Rectal smooth muscle tissue (tissue), 1 donor: ENCODE measurements at regions not wholly inside any gene's neighbourhood (a gene's known extent, or its start where the extent isn't known, plus 50 kb on each side); places are given as distances from the start of the nearest gene placed in this dataset.

ENCODE experiments used
- H3K27ac ChIP-seq: one replicate; pipeline ENCODE4 v1.7.0; 2013; ENCODE audit warnings: low read depth, low read length, inconsistent platforms
- H3K27me3 ChIP-seq: one replicate; pipeline ENCODE4 v1.7.0; 2013; ENCODE audit warnings: low read length; ENCODE audit not compliant: control insufficient read depth, insufficient read depth
- H3K36me3 ChIP-seq: one replicate; pipeline ENCODE4 v1.7.0; 2013; ENCODE audit warnings: low read length; ENCODE audit not compliant: control insufficient read depth, insufficient read depth
- H3K4me1 ChIP-seq: one replicate; pipeline ENCODE4 v1.7.0; 2013; ENCODE audit warnings: low read length; ENCODE audit not compliant: control insufficient read depth, insufficient read depth
- H3K4me3 ChIP-seq: one replicate; pipeline ENCODE4 v1.7.0; 2013; ENCODE audit warnings: low read length
- H3K9ac ChIP-seq: one replicate; pipeline ENCODE4 v1.7.0; 2013; ENCODE audit warnings: low read length

- no peak overlapping the region for H3K27ac ChIP-seq
- no peaks in the 10 kb centered on the region for H3K36me3 ChIP-seq
- peaks cover 2% of the 10 kb centered on the region for H3K27me3 ChIP-seq
- H3K4me3 ChIP-seq, result no peak overlapping the region
- H3K4me1 ChIP-seq, result no peaks in the 10 kb centered on the region
- H3K9ac ChIP-seq, result no peak overlapping the region
Observed at GRCh38 chr2:9082158-9082557, 78.7 kb upstream of the MBOAT2 start.

DNA sequence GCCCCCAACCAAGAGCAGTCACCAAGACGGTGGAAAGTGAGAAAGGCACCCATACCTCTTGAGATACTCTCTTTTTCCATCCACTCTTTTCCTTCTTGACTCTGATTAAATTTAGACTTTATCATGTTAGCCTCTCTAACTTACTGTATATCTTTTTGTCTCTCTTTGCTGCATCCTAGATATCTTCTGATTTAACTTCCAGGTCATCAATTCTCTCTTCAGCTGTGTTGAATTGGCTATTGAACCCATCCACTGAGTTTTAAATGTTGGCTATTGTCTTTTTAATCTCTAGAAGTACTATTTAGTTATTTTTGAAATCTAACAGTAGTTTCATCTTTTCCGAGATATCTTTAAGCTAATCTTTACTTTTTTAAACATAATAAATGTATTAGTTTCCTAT lies 78.3 kb upstream of the MBOAT2 start:
- peaks cover 2% of the 10 kb centered on the region for H3K27me3 ChIP-seq

GRCh38 chr2:9078405-9078804 lies 74.9 kb upstream of the MBOAT2 start:
- Histone ChIP-seq H3K27me3 (peaks cover 2% of the 10 kb centered on the region), H3K4me1 (no peaks in the 10 kb centered on the region), H3K27ac (no peak overlapping the region), H3K4me3 (no peak overlapping the region), H3K36me3 (no peaks in the 10 kb centered on the region), H3K9ac (no peak overlapping the region)

More for the DNA sequence above, 78.3 kb upstream of the MBOAT2 start:
- no peak overlapping the region for H3K4me3 ChIP-seq
- no peaks in the 10 kb centered on the region for H3K4me1 ChIP-seq
- H3K36me3 ChIP-seq, result no peaks in the 10 kb centered on the region
- H3K27ac ChIP-seq, result no peak overlapping the region
- no peak overlapping the region for H3K9ac ChIP-seq

- H3K36me3 ChIP-seq, result no peaks in the 10 kb centered on the region
Observed at GRCh38 chr2:9077691-9078090, 74.2 kb upstream of the MBOAT2 start.

DNA sequence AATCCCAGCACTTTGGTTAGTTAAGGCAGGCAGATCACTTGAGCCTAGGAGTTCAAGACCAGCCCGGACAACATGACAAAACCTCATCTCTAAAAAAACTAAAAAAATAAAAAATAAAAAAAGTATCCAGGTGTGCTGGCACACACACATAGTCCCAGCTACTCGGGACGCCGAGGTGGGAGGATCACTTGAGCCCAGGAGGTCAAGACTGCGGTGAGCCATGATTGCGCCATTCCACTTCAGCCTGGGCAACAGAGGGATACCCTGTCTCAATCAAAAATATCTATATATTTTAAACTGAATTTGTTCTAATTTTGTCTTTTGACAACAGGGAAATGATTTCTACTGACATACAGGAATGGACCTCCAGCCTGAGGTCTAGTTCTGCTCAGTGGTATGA lies 73.3 kb upstream of the MBOAT2 start:
- no peaks in the 10 kb centered on the region for H3K27me3 ChIP-seq
- no peaks in the 10 kb centered on the region for H3K4me1 ChIP-seq
- no peak overlapping the region for H3K9ac ChIP-seq
- no peak overlapping the region for H3K27ac ChIP-seq
- no peak overlapping the region for H3K4me3 ChIP-seq
- no peaks in the 10 kb centered on the region for H3K36me3 ChIP-seq

More at GRCh38 chr2:9077691-9078090, 74.2 kb upstream of the MBOAT2 start:
- no peak overlapping the region for H3K9ac ChIP-seq
- no peak overlapping the region for H3K4me3 ChIP-seq
- no peaks in the 10 kb centered on the region for H3K4me1 ChIP-seq
- no peak overlapping the region for H3K27ac ChIP-seq
- H3K27me3 ChIP-seq, result no peaks in the 10 kb centered on the region

DNA sequence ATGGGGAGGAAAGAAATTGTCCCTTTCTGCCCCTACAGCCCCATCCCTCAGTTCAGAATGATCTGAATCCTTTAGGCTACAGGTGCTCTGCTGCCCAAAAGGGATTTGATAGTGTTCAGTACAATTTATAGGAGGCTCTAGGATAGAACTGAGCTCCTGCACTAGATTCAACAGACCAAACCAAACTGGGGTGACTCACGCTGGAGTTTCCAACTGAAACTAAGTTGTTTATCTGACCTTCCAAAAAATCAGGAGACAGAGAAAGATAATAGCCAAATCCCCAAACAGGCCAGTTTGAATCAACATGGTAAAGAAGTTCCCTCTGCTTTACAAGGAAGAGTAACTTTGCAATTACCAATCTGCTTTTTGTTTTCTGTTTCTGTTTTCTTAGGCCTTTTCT lies 72.7 kb upstream of the MBOAT2 start:
- Histone ChIP-seq H3K36me3 (no peaks in the 10 kb centered on the region), H3K9ac (no peak overlapping the region), H3K27ac (no peak overlapping the region), H3K4me3 (no peak overlapping the region), H3K27me3 (no peaks in the 10 kb centered on the region), H3K4me1 (no peaks in the 10 kb centered on the region)

- H3K27me3 ChIP-seq, result no peaks in the 10 kb centered on the region
- no peaks in the 10 kb centered on the region for H3K4me1 ChIP-seq
- no peak overlapping the region for H3K27ac ChIP-seq
- H3K36me3 ChIP-seq, result no peaks in the 10 kb centered on the region
- no peak overlapping the region for H3K9ac ChIP-seq
- H3K4me3 ChIP-seq, result no peak overlapping the region
Observed at GRCh38 chr2:9074930-9075329, 71.4 kb upstream of the MBOAT2 start.

DNA sequence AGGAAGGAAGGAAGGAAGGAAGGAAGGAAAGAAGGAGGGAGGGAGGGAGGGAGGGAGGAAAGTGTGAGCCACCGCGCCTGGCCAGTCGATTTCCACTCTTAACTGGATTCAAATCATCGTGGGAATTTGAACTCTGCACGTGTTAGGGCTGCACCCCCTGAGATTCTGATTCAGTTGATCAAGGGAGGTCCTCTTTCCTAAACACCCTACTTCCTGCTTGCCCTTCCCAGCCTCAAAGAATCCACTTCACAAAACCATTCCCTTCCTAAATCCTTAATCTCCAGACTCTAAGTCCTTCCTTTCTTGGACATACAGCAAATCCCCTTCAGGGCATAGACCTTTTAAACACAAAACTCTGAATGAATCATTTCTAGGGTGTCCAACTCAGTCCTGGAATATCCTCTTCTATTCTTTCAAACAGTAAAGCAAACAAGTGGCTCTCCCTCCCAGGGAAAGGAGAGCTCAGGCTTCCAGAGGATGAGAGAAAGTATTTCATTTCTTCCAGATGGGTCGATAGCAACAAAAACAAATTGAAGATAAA lies 68.2 kb upstream of the MBOAT2 start:
- Histone ChIP-seq H3K4me3 (no peak overlapping the region), H3K9ac (no peak overlapping the region), H3K27me3 (no peaks in the 10 kb centered on the region), H3K36me3 (no peaks in the 10 kb centered on the region), H3K4me1 (no peaks in the 10 kb centered on the region), H3K27ac (no peak overlapping the region)

DNA sequence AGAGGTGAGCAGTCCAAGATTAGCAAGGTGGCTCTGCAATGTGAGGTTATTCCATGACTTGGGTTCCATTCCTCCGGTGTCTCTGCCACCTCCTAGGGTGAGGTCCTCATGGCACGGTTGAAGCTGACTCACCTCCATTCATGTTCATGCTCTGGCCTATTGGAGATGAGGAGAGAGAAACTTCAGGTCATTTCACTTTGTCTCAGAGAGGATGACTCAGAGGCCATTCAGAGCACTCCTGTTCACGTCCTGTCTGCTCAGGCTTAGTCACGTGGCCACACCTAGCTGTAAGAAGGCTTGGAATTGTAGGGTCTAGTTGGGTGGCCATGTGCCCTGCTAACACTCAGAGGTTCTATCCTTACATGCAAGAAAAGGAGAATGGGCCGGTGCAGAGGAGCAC lies 67.5 kb upstream of the MBOAT2 start:
- H3K27ac ChIP-seq, result no peak overlapping the region
- no peaks in the 10 kb centered on the region for H3K27me3 ChIP-seq
- no peak overlapping the region for H3K9ac ChIP-seq
- no peaks in the 10 kb centered on the region for H3K36me3 ChIP-seq
- H3K4me3 ChIP-seq, result no peak overlapping the region
- H3K4me1 ChIP-seq, result no peaks in the 10 kb centered on the region

DNA sequence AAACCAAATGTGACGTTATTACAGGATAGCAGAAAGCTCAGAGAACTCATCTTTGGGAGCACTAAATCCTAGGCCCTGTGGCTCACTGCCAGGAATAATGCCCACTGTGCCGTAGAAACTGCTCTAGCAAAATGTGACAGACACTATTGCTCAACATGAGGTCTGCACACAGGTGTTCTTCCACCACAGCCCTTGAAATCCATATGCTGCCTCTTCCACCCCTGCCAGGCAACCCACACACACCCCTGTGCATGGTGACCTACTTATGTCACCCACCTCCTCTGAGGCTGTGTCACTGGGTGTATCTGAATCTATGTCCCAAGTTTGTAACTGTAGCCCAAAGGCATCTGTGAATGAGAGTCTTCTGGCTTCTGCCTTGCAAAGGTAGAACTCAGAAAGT lies 66.1 kb upstream of the MBOAT2 start:
- Histone ChIP-seq H3K4me3 (no peak overlapping the region), H3K27me3 (no peaks in the 10 kb centered on the region), H3K27ac (no peak overlapping the region), H3K4me1 (no peaks in the 10 kb centered on the region), H3K9ac (no peak overlapping the region), H3K36me3 (no peaks in the 10 kb centered on the region)

DNA sequence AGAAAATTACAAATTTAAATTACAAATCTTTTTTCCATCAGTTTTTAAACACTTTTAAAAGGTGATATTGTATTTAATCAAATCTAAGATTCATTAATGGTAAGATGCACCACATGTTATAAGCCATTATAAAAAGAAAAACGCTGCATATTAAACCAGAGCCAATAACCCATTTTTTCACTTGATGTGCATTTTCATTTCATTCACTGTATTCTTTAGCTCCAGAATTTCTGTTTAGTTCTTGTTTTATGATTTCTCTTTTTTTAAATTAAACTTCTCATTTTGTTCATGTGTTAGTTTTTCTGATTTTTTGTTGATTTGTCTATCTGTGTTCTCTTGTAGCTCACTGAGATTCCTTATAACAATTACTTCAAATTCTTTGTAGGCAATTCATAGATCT lies 62.4 kb upstream of the MBOAT2 start:
- no peaks in the 10 kb centered on the region for H3K36me3 ChIP-seq
- H3K27me3 ChIP-seq, result no peaks in the 10 kb centered on the region
- no peak overlapping the region for H3K4me3 ChIP-seq
- no peak overlapping the region for H3K9ac ChIP-seq
- no peaks in the 10 kb centered on the region for H3K4me1 ChIP-seq
- H3K27ac ChIP-seq, result no peak overlapping the region

GRCh38 chr2:9063023-9063606 lies 59.6 kb upstream of the MBOAT2 start:
- Histone ChIP-seq H3K9ac (no peak overlapping the region), H3K4me3 (no peak overlapping the region), H3K4me1 (no peaks in the 10 kb centered on the region), H3K27ac (no peak overlapping the region), H3K36me3 (no peaks in the 10 kb centered on the region), H3K27me3 (no peaks in the 10 kb centered on the region)

- no peaks in the 10 kb centered on the region for H3K27me3 ChIP-seq
- H3K4me1 ChIP-seq, result no peaks in the 10 kb centered on the region
- H3K27ac ChIP-seq, result no peak overlapping the region
- H3K4me3 ChIP-seq, result no peak overlapping the region
- H3K9ac ChIP-seq, result no peak overlapping the region
- H3K36me3 ChIP-seq, result no peaks in the 10 kb centered on the region
Observed at GRCh38 chr2:9060819-9061218, 57.3 kb upstream of the MBOAT2 start.
